Inflammatory macrophage treated with lipopolysaccharide for 4 hours (primary cell): ENCODE measurements at regions not wholly inside any gene's neighbourhood (a gene's known extent, or its start where the extent isn't known, plus 50 kb on each side); places are given as distances from the start of the nearest gene placed in this dataset.
"Not testable (repeated sequence)": the region's sequence is repeated elsewhere in the genome, so short reads cannot be mapped to it uniquely, and the experiment has no call there.

ENCODE experiments used
- DNase-seq: peaks from one replicate; pipeline ENCODE4 v3.0.0-alpha.2; 2020

DNA sequence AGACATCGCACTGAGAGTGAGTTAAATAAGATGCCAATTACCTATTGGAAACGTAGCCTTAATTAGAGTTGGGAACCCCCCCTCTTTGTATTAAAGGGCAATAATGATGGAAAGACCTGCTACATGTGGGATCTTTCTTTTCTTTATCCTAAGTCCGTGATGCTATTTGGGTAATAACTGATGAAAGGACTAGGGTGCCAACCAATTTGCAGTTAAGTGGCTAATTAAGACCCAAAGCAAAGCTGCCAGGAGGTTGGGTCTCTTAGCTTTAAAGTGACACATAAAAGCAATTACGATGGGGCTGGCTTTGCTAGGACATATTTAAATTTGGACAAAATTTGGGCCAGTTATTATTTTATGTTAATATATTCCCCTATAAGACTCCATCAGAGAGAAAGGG, 728.8 kb downstream of the NR2F1-AS1 start:
- no peak for DNase-seq

DNA sequence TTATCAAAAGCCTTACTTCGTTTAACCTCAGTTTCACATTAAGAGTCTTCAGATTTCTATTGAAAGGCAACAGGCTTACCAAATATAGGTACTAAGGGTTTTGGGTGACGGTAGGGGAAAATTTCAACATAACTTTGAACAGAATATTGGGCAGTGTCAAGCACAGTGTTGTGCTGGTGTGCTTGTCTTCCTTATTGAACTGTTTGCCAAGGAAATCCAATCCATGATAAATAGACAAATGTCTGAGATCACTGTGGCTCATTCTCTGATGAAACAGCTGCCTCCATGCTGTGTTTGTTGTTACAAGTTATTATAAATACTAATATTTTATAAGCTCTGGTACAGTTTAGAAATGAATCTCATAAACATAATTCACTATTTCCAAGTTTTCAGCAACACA, 730.1 kb downstream of the NR2F1-AS1 start:
- no peak for DNase-seq

DNA sequence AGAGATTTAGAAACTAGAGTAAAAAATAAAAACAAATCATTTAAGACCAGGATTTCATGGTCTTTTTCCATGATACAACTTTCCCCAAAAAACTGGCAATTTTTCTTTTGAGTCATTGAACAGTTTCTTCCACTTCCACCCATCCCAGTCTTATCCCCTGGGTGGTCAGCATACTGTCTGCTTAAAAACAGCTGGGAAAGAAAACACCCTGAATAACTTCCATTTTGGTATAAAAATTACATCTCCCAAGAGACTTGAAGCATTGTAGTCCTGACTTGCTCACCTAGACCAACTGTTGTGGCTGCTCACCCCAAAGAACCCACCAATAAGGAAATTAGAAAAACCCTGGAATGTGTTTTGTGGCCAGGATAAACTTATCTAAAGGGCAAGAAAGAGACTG, 731.3 kb downstream of the NR2F1-AS1 start:
- no peak for DNase-seq

DNA sequence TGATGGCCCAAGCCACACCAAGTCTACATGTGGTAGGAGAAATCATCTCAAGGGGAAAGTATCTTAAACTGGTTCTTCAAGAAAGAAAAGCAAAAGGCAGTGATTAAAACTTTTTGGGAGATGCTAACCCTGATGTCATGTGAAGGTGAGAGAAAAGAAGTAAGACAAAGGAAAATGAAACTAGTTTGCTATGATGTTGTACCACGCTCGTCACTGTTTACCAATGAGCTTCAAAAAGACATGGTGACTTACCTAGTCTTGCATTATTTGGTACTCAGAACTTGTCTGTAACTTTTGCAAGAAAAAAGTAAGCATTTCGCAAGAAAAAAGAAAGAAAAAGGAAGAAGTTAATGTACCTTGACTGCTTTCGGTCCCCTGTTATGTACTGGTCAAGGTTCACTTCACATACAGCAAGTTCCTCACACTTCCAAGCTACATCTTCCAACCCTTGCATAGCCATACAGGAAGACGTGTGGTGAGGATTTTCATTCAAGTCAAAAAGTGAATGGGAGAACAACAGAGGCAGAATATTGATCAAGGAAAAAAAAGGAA, 739.3 kb downstream of the NR2F1-AS1 start:
- no peak for DNase-seq

DNA sequence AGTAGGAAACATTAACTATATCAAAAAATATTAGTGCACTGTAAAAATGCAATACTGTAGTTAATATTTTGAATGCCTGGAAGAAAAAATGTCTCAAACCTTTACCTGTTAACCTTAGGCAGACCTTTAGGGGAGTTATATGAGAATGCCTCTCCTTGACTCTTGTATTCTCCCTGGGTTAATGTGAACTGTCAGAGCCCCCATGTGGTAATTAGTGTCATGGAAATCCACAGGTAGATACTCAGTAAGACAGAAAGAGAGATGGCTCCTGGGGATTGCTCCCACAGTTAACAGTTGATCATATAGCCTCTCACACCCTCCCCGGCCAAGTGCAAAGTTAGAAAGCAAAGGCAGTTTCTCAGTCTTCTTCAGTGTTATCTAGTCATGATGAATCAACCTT, 742.8 kb downstream of the NR2F1-AS1 start:
- no peak for DNase-seq

DNA sequence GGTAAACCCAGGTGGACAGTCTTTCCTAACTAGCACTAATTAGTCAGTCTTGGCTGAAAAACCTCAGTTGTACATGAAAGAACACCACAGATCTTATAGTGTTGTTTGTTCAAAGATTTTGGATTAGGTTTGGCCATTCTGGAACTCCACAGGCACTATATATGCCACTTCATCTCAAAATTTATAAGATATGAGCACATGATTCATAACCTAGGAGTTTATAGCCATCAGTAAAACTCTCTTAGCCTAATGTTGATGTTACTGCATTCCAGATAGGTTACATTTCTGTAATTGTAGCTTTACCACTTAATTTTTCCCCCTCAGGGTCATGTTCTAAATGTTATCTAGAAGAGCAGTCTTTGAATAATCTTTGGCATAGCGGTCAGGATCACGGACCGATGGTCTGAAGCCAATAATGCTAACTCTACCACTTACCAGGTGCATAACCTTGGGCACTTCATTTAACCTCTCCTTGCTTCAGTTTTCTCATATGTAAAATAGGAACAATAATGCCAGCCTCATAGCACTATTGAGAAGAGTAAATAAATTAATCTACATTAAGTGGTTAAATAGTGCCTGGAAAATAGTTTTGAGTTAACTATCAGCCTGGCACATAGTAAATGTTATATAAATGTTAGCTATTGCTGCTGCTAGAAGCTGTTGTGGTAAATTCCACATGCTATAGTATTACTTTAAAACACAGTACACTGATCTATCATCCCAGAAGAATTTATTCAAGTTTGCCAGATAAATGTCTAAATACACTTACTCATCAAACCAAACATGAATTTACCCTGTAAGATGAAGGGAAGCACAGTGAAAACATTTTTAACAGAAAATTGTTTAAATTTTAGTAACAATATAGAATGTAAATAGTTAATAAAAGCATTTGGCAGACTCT, 743.9 kb downstream of the NR2F1-AS1 start:
- DNase-seq: no peak

DNA sequence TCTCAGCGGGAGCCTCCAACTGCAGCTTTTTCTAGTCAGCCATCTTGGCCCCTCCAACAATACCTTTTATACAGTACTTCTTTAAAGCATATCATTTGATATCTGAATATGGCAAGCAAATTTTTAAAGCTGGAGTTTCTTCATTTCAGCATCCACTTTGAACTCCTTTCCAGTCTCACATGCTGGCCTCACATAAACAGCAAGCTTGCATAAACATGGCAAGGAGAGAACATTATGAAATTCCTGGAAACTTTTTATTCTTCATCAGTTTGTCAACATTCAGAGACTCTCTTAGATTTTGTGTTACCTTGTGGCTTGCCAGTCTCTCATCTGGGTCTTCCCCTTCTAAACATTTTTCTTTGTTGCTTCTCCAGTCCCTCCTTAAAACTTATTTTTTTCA, 745.3 kb downstream of the NR2F1-AS1 start:
- DNase-seq: no peak

DNA sequence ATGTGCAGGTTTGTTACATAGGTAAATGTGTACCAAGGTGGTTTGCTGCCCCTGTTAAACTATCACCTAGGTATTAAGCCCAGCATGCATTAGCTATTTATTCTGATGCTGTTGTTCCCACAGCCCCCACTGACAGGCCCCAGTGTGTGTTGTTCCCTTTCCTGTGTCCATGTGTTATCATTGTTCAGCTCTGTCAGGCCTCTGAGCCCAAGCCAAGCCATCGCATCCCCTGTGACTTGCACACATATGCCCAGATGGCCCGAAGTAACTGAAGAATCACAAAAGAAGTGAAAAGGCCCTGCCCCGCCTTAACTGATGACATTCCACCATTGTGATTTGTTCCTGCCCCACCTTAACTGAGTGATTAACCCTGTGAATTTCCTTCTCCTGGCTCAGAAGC, 757.5 kb downstream of the NR2F1-AS1 start:
- not testable (repeated sequence) for DNase-seq

DNA sequence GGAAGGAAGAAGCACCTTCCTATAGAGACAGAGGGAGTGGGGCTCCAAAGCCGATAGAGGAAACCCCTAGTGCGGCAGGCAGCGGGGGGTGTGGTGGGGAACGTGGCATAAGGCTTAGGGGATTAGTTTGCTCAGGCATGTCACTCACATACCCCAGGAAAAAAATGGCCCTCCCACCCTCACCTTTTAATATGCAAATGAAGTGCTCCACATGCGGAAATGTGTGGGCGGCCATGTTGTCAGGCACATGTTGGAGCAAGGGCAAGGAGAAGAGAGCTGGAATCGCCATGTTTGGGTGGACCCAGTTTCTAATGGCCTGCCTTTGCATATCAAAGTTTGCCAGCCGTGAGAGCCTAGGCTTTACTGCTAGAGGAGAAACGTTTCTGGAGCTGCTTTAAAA, 758.8 kb downstream of the NR2F1-AS1 start:
- no peak for DNase-seq

DNA sequence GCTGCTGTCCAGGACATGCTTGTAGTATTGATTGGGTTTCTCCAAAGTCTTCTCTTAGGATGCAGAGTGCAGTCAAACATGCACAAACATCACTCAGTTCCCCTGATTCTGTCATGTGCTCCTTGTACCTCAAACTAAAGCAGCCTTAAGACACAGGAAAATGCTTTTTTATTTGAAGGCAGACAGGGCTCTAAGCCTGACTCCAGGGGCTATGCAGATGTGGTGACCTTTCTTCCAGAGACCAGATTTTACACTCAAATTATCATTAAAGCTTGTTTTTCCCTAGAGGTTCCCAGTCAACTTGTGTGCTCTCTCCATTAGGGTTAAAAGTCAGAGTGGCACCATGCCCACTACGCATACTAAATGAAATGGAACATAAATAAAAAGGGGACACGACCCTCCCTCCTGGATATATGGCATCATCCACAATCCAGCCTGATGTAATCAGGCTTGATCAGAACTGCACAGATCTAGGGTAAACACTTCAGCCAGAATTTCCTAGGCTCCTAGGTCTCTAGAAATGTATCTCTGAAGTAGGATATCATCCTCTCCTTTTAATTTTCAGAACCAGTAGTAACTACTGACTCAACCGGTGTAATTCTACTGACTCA, 771.1 kb downstream of the NR2F1-AS1 start:
- no peak for DNase-seq

DNA sequence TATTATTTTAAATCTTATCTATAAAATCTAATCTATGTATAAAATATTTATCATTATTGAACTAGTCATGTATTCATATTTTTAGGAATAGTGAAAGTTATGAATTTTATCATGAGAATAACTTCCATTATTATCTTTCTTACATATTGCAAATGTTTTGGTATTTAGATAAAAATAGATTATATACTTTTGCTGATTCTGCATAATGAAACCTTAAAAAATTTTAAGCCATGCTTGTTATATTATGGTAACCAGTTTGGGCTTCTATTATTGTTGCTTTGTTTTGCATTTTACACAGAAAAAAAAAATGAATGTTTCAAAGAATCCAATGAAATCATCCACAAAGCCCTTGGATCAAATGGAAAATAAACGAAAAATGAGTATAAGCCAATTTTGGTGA, 772.5 kb downstream of the NR2F1-AS1 start:
- DNase-seq: no peak

DNA sequence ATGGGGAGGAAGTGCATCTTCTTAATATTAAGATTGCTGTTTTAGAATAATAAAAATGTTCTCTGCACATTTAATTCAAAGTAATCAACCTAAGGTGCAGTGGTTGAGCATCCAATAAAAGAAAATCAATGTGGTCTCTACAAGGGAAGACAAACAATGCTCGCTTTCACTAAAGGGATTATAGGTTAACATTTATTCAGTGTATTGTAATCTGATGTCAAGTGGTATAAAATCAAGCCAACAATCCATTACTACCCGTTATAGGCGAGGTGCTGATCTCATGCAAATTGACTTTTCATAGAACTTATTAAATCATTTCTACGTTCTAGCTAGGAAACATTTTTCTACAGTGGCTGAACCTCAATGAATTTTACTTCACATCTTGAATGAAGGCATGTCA, 773.9 kb downstream of the NR2F1-AS1 start:
- DNase-seq: no peak

DNA sequence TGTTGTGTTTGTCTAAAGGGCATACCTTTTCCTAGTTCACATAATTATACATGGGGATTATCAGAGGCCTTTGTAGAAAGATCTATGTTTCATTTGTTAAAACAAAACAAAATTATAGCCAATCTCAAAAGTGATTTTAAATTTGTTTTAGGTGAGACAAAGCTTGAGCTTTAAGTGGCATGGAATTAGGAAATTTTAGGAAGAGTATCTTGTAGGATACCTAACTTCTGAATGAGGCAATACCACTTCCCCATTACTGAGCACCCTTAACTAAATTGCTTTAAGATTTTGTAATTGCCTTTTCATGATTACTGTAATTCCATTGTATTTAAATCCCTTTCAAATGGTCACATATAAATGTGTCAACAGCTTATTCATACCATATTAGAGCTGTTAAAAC, 775.6 kb downstream of the NR2F1-AS1 start:
- no peak for DNase-seq

DNA sequence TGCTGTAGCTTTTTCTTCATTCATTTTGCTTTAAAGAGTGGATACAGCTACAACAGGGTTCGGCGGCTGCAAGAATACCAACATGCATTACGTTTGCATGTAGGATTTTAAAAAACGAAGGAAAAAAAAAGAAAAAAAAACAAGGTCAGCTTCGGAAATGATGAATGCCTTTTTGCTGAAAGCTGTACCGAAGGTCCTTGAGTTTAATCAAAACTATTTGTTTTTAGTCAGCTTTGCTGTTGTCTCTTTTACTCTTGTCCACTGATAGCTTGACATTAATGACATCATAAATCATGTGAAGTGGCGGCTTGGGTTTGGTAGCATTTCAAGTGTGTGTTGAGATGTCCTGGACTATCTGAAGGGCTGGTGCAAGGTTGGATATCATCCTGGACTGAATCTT, 779.1 kb downstream of the NR2F1-AS1 start:
- no peak for DNase-seq

DNA sequence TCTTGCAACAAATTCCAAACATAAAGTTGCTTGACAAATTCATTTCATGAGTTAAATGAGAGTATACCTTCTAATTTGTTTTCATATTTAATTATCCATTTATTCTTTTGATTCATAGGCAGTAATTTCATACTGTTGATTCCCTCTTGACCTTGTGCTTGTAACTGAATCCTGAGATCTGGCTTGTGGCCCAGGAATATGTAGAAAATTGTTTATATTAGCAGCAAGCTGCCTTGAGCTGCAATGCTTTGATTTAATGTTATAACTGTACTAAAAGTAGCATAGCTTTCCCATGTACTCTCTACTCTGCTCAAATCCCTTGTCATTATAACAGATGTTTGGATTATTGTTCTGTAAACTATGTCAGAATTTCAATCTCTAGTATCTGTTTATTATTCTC, 780.7 kb downstream of the NR2F1-AS1 start:
- no peak for DNase-seq

DNA sequence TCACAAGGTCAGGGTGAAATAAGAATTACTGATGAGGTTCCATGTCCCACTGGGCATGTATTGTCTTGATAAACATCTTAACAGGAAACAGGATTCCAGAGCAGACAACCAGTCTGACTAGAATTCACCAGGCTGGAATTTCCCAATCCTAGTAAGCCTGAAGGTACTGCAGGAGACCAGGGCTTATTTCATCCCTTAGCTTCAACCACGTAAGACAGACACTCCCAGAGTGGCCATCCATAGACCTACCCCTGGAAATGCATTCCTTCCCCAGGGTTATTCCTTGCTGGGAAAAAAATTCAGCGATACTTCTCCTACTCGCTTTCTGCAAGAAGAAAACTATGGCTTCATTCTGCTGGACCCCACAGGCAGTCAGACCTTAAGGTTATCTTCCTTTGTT, 785.4 kb downstream of the NR2F1-AS1 start:
- DNase-seq: no peak

DNA sequence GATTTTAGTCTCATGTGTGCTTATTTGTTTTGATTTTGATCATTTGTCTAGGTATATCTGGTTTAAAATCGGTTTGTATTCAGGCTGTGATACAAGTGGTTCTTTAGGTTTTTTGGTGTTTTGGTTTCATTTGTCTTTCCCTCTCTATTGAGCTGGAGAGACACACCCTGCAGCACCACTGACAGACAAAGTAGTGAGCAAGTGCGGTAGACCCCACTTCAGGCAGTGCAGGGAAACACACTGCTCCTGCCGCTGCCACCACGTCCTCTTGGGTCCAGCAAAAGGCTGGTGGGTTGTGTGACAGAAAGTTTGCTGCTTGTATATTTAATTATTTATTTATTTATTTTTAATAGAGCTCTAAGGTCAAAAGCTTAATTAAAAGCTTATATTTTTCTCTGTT, 801.0 kb downstream of the NR2F1-AS1 start:
- no peak for DNase-seq

DNA sequence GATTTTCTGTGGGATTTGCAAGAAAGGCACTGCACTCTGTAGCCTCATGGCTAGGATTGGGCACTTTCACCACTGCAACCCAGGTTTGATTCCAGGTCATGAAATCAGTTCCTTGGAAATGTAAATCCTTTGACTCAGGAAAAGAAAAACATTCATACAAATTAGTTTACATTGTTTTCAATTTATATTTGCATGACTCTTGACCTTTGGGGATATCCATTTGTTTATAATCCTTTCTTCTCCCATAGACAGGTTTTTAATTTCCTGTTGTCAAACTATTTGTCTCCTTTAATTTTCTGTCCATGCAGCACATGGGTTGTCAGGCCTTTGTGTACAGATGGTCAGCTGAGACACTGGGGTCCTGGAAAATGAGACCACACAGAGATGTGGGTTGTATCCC, 801.5 kb downstream of the NR2F1-AS1 start:
- no peak for DNase-seq

DNA sequence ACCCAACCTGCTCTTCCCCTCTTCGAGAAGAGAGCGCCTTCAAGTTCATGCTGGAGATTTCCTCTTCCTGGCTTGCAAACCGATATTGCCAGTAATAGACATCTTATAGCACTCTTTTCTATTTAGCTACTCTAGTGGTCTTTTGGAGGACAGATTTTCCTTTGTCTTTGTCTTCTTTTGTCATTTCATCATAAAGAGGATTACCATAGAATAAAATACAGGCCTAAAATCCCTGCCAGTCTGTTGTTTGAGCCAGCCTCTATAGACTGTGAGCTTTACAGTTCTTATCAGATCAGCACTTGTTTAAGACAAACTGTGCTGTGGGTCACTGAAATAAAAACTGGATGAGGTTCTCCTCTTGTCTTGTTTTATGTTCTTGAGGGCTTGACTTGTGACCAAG, 802.8 kb downstream of the NR2F1-AS1 start:
- DNase-seq: no peak

DNA sequence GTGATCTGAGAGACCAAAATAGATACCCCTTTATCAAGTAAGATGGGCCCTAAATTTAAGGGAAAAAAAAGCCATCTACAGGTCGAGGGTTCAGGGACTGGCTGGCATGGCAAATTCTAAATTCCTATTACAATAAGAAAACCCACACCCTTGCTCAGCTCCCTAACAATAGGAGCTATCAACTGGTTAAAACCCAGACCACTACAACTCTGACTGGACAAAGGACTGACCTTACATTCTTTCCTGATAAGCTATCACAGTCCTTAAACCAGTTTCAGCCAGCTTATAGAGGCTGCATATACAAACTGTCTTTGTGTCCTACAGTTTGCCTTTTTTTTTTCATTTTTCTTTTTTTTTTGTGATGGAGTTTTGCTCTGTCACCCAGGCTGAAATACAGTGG, 803.6 kb downstream of the NR2F1-AS1 start:
- no peak for DNase-seq

DNA sequence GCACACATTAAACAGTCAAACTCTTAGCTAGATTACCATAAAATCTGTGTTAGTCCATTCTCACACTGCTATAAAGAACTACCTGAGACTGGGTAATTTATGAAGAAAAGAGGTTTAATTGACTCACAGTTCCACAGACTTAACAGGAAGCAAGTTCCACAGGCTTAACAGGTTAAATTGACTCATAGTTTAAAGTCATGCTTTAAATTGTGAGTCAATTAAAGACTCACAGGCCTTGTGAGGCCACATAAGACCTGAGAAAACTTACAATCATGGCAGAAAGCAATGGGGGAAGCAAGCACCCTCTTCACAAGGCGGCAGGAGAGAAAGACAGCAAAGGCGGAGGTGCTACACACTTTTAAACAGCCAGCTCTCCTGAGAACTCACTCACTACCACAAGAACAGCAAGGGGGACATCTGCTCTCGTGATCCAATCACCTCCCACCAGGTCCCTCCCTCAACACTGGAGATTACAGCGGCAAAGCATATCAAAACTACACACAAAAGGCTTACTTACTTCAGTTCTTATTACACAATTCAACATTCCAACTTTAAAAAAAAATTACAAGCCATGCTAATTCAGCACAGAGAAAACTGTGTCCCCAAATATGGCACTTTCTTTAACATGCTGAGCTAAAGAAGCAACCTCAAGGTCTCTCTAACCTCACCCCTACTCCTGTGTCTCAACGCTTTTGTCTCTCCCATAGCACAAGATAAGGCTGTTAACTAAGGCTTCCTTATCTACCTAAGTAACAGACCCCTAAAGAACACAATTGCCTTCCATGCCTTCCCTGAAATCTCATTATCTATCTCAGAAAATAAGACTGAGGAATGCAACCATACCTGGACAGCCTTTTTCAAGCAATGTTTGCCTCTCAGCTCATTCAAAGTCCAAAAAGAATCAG, 805.1 kb downstream of the NR2F1-AS1 start:
- DNase-seq: no peak

DNA sequence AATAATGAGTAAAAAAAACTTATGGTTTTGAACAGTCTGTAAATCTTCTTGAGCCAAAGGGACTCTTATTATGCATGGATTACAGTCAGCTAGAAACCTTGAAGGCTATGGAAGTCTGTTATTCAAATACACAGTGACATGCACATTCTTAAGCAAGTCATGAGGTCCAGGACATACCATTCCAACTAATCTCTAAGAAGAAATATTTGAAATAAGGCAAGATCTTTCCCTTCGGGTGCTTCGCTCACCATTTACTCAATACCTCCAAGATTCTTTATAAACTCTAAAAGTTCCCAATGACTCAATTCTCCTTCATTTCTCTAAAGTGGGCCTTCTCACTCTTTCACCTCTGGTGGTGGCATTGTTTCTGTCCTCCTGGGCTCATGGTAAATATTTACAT, 811.0 kb downstream of the NR2F1-AS1 start:
- DNase-seq: no peak

DNA sequence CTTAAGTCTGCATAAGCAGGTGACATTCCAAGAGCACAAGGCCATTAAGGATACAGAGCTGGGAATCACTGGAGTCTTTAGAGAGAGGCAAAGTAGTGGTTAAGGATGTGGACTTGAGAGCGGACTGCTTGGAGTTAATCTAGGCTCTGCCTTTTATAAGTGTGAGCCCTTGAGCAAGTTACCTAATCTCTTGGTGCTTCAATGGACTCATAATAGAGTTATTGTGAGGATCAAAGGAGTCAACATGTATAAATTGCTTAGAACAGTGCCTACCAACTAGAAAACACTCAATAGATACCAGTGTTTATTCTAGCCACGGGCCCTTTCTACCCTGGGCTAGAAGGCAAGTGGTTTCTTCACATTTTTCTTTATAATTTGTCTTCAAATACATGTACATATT, 819.4 kb downstream of the NR2F1-AS1 start:
- DNase-seq: no peak
